DND-41 (cell line): ENCODE measurements at regions not wholly inside any gene's neighbourhood (a gene's known extent, or its start where the extent isn't known, plus 50 kb on each side); places are given as distances from the start of the nearest gene placed in this dataset.

Experiments
- ATAC-seq: fragments of 200-7000 bp; cut with Tn5 transposase; 3 replicates; pipeline ENCODE4 v1.9.1; 2021; ENCODE audit warnings: low read depth; ENCODE audit not compliant: insufficient read depth
- DNase-seq: peaks from one replicate; pipeline ENCODE4 v3.0.0-alpha.2; 2020
- H2AFZ ChIP-seq: 2 replicates; pipeline ENCODE4 v1.6.0; 2012; ENCODE audit warnings: low read depth, low read length
- H3K27ac ChIP-seq: 2 replicates; pipeline ENCODE4 v1.5.1; 2012; ENCODE audit warnings: low read length, inconsistent platforms
- H3K27me3 ChIP-seq: fragments of 200-600 bp; sonication (generic); 2 replicates; pipeline ENCODE4 v1.6.0; 2012; ENCODE audit warnings: low read length, mild to moderate bottlenecking, inconsistent platforms; ENCODE audit not compliant: insufficient read depth, poor library complexity
- H3K36me3 ChIP-seq: 2 replicates; pipeline ENCODE4 v1.5.1; 2012; ENCODE audit warnings: low read length, inconsistent platforms; ENCODE audit not compliant: insufficient read depth
- H3K4me1 ChIP-seq: 2 replicates; pipeline ENCODE4 v1.5.1; 2012; ENCODE audit warnings: mild to moderate bottlenecking, low read length; ENCODE audit not compliant: insufficient read depth
- H3K4me2 ChIP-seq: 2 replicates; pipeline ENCODE4 v1.6.0; 2012; ENCODE audit warnings: mild to moderate bottlenecking, moderate library complexity, low read length, inconsistent platforms; ENCODE audit not compliant: insufficient read depth
- H3K4me3 ChIP-seq, 2 experiments: fragments of 200-600 bp in 1 of 2; shearing (Covaris generic) in 1 of 2; 2 replicates each; pipeline ENCODE4 v1.5.1; 2012 to 2016; ENCODE audit warnings: inconsistent platforms in 2 of 2, low read length in 2 of 2, mild to moderate bottlenecking in 2 of 2, low read depth in 1 of 2, moderate library complexity in 1 of 2
- H3K79me2 ChIP-seq: 2 replicates; pipeline ENCODE4 v1.6.0; 2012; ENCODE audit warnings: low read length, inconsistent platforms; ENCODE audit not compliant: insufficient read depth
- H3K9ac ChIP-seq: 2 replicates; pipeline ENCODE4 v1.6.0; 2012; ENCODE audit warnings: low read depth, mild to moderate bottlenecking, inconsistent platforms, low read length, moderate library complexity
- H3K9me3 ChIP-seq: 2 replicates; pipeline ENCODE4 v1.5.1; 2012; ENCODE audit warnings: low read length, moderate library complexity, mild to moderate bottlenecking, inconsistent platforms; ENCODE audit not compliant: insufficient read depth, severe bottlenecking
- H4K20me1 ChIP-seq: 2 replicates; pipeline ENCODE4 v1.6.0; 2012; ENCODE audit warnings: low read length; ENCODE audit not compliant: insufficient read depth
- EZH2 ChIP-seq: IDR thresholded peaks from 3 replicates; pipeline ENCODE4 v1.6.1; 2012; ENCODE audit warnings: borderline replicate concordance, low read depth, mild to moderate bottlenecking, moderate library complexity, low read length, inconsistent platforms; ENCODE audit not compliant: severe bottlenecking
- TF ChIP-seq, protein P1 (sequence below): IDR thresholded peaks from 2 replicates; pipeline ENCODE4 v1.5.1; 2012; ENCODE audit warnings: borderline replicate concordance, low read length, moderate library complexity, mild to moderate bottlenecking; ENCODE audit not compliant: poor library complexity, severe bottlenecking; ENCODE audit errors: extremely low read depth

DNA sequence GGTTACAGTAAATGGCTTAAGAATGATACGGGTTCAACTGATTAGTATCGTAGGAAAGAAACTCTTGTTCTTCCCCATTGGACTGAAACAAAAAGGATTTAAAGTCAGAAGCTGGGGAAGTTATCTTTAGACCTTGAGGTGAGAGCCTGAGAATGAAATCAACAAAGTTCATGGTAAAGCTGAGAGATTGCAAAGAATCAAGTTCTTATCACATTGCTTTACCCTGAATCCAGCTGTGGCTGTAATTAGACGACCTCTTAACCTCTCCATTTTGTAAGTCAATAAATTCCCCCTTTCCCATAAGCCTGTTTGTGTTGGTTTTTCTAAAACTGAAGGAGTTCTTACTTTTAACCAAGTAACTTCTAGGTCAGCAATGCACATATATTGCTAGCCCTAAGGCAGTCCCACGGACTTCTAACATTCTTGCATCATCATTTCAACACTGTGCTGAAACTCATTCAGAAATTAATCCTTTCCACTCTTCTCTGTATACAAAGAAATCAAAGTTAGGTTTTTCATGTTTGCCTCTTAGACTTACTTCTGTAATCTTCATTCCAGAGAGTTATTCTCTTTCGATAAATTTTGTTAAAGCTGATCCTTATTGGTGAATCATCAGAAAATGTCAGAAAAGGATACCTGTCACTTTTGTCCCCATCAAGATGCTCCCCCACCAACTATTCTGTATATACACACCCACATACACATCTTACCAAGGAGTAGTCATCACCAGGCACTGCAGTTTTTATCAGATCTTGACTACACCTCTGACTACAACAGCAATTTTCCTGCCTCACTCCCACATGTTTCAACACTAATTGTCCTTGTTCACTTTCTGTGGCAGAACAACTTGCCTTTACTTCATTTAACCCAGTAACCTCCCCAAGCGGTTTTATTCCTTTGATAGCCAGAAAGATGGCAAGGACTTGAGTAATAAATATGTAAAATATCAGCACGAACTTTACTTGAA is 77.9 kb upstream of the STK26 start:
- no peaks in the 10 kb centered on the region for H3K36me3 ChIP-seq
- no peaks in the 10 kb centered on the region for H3K27me3 ChIP-seq
- H3K79me2 ChIP-seq: no peaks in the 10 kb centered on the region
- TF ChIP-seq, protein P1, sequence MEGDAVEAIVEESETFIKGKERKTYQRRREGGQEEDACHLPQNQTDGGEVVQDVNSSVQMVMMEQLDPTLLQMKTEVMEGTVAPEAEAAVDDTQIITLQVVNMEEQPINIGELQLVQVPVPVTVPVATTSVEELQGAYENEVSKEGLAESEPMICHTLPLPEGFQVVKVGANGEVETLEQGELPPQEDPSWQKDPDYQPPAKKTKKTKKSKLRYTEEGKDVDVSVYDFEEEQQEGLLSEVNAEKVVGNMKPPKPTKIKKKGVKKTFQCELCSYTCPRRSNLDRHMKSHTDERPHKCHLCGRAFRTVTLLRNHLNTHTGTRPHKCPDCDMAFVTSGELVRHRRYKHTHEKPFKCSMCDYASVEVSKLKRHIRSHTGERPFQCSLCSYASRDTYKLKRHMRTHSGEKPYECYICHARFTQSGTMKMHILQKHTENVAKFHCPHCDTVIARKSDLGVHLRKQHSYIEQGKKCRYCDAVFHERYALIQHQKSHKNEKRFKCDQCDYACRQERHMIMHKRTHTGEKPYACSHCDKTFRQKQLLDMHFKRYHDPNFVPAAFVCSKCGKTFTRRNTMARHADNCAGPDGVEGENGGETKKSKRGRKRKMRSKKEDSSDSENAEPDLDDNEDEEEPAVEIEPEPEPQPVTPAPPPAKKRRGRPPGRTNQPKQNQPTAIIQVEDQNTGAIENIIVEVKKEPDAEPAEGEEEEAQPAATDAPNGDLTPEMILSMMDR: no peak
- no peak for TF ChIP-seq EZH2
- no peak overlapping the region for H3K4me2 ChIP-seq
- no peaks in the 10 kb centered on the region for H3K9me3 ChIP-seq
- H2AFZ ChIP-seq: no peak overlapping the region
- H3K4me1 ChIP-seq: 0 out of 2 replicates have a peak, but pooled peaks cover 4% of the 10 kb centered on the region
- ATAC-seq: no peak
- H3K27ac ChIP-seq: no peak overlapping the region
- H3K4me3 ChIP-seq: no peak overlapping the region
- H3K9ac ChIP-seq: no peak overlapping the region
- no peaks in the 10 kb centered on the region for H4K20me1 ChIP-seq
- DNase-seq: no peak

DNA sequence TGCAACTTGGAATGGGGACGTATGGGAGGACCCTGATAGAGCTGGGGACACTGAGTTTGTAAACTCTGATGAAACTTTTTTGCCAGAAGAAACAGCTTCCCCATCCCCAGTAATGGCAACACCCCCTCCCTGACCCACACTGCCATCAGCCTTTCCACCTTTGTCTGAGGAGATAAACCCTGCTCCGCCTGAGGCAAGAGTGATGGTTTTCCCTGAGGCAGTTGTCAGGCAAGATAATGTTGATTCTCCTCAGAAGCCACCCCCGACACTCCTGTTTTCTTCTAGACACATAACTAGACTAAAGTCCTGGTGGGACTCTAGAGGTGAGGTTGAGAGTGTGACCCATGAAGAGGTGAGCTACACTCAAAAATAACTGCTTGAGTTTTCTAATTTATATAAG is 71.9 kb upstream of the STK26 start:
- no peak overlapping the region for H2AFZ ChIP-seq
- ATAC-seq (no peak), DNase-seq (no peak)

DNA sequence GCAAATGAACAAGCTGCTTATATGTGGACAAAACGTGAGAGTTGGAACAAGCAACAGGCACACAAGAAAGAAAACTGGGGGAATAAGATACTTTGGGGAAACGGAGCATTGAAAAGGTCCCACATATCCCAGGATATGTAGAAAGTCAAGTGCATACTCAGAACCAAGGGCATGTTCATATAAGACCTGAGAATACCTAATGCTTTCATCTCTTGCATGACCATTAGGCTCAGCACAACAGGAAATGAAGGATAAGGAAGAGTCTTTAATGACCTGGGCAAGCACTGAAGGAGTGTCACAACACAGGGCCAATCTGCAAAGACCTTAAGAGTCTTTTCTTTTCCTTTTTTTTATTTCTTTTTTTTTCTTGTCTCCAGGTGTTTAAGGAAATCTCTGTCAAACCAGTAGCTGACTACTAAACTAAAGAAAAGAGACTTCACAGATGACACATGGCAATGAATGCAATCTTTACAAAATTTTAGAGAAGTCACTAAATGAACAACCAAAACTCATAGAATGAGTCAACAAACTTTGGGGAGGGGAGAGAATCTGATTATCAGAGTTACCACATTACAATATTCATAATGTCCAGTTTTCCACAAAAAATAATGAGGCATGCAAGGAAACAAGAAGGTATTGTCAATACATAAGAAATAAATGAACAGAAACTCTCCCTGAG is 67.9 kb upstream of the STK26 start:
- no peak overlapping the region for H3K27ac ChIP-seq
- H3K9ac ChIP-seq: no peak overlapping the region
- no peak for TF ChIP-seq EZH2
- TF ChIP-seq, protein P1: no peak
- no peaks in the 10 kb centered on the region for H3K36me3 ChIP-seq
- H3K27me3 ChIP-seq: no peaks in the 10 kb centered on the region
- H3K79me2 ChIP-seq: no peaks in the 10 kb centered on the region
- no peak for ATAC-seq
- no peaks in the 10 kb centered on the region for H3K9me3 ChIP-seq
- H2AFZ ChIP-seq: no peak overlapping the region
- H3K4me3 ChIP-seq: no peak overlapping the region
- H3K4me2 ChIP-seq: no peak overlapping the region
- H3K4me1 ChIP-seq: no peaks in the 10 kb centered on the region
- no peaks in the 10 kb centered on the region for H4K20me1 ChIP-seq
- no peak for DNase-seq

More for the DNA sequence above, 71.9 kb upstream of the STK26 start:
- Histone ChIP-seq H4K20me1 (no peaks in the 10 kb centered on the region), H3K4me2 (no peak overlapping the region), H3K36me3 (no peaks in the 10 kb centered on the region), H3K9me3 (no peaks in the 10 kb centered on the region), H3K27me3 (no peaks in the 10 kb centered on the region), H3K4me1 (no peaks in the 10 kb centered on the region), H3K4me3 (no peak overlapping the region), H3K27ac (no peak overlapping the region), H3K79me2 (no peaks in the 10 kb centered on the region), H3K9ac (no peak overlapping the region)
- TF ChIP-seq EZH2: no peak
- TF ChIP-seq, protein P1: no peak
